A549 (cell line): ENCODE measurements at regions not wholly inside any gene's neighbourhood (a gene's known extent, or its start where the extent isn't known, plus 50 kb on each side); places are given as distances from the start of the nearest gene placed in this dataset.
"Not testable (repeated sequence)": the region's sequence is repeated elsewhere in the genome, so short reads cannot be mapped to it uniquely, and the experiment has no call there.

ENCODE experiments used
- CEBPB ChIP-seq, 2 experiments: fragments of >200 bp in 1 of 2; sonication (Bioruptor Twin) in 1 of 2; formaldehyde crosslinking in 1 of 2; IDR thresholded peaks; 2 replicates each; pipeline ENCODE4 v1.6.1; 2012 to 2016
- FOSL2 ChIP-seq, 2 experiments: fragments of 450-650 bp in 1 of 2; fragments of >200 bp in 1 of 2; sonication (Bioruptor Twin) in 1 of 2; formaldehyde crosslinking; IDR thresholded peaks; 2 replicates each; pipeline versions ENCODE4 v1.5.0 to v1.6.1; 2016 to 2020; ENCODE audit warnings: mild to moderate bottlenecking in 1 of 2, moderate library complexity in 1 of 2
- MAFK ChIP-seq: fragments of 450-650 bp; IDR thresholded peaks from 2 replicates; pipeline ENCODE4 v1.6.1; 2014; ENCODE audit not compliant: partially characterized antibody
- RFX5 ChIP-seq: fragments of 450-650 bp; IDR thresholded peaks from 2 replicates; pipeline ENCODE4 v1.7.1; 2014; ENCODE audit warnings: antibody characterized with exemption, mild to moderate bottlenecking, moderate library complexity
- ZSCAN20 ChIP-seq: fragments of 250-450 bp; sonication (Bioruptor Pico); IDR thresholded peaks from 2 replicates; pipeline ENCODE4 v1.8.0; 2022; ENCODE audit warnings: mild to moderate bottlenecking, moderate library complexity
- TF ChIP-seq, protein P1 (sequence below): fragments of >200 bp; sonication (Bioruptor Twin); formaldehyde crosslinking; IDR thresholded peaks from 3 replicates; pipeline ENCODE4 v1.5.1; 2016

DNA sequence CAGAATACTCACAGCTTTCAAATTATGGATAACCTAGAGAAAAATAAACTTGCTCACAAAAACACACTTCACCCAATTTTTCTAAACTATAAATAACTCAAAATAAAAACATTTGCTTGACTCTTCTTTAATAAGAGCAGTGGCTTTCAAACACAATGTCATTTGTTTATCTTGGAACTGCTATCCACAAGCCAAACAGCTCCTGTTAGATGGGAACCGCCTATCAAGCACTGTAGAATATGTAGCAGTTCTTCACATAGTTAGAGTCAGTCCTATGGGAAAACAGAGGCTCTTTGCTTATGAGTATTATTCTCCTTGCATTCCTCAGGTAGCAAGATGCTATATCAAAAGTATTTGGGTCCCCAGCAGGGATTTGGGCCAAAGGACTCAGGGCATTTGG lies 120.2 kb upstream of the KCNJ18 start:
- TF ChIP-seq, protein P1, sequence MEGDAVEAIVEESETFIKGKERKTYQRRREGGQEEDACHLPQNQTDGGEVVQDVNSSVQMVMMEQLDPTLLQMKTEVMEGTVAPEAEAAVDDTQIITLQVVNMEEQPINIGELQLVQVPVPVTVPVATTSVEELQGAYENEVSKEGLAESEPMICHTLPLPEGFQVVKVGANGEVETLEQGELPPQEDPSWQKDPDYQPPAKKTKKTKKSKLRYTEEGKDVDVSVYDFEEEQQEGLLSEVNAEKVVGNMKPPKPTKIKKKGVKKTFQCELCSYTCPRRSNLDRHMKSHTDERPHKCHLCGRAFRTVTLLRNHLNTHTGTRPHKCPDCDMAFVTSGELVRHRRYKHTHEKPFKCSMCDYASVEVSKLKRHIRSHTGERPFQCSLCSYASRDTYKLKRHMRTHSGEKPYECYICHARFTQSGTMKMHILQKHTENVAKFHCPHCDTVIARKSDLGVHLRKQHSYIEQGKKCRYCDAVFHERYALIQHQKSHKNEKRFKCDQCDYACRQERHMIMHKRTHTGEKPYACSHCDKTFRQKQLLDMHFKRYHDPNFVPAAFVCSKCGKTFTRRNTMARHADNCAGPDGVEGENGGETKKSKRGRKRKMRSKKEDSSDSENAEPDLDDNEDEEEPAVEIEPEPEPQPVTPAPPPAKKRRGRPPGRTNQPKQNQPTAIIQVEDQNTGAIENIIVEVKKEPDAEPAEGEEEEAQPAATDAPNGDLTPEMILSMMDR = not testable (repeated sequence)
- TF ChIP-seq FOSL2 (IDR thresholded peaks at IDR 0.05); FOSL2 (CRISPR knock-in tag; IDR thresholded peaks at IDR 0.05); CEBPB (IDR thresholded peaks at IDR 0.05); RFX5; ZSCAN20 (CRISPR knock-in tag); MAFK: not testable (repeated sequence)
